OCI-LY3 (cell line): ENCODE measurements at regions not wholly inside any gene's neighbourhood (a gene's known extent, or its start where the extent isn't known, plus 50 kb on each side); places are given as distances from the start of the nearest gene placed in this dataset.

ENCODE experiments used
- CTCF ChIP-seq: fragments of 200-600, 300-600 bp; sonication (generic); IDR thresholded peaks from 2 replicates; pipeline ENCODE4 v1.5.1; 2014; ENCODE audit warnings: antibody characterized with exemption, low read length, low read depth
- EZH2phosphoT487 ChIP-seq: fragments of 200-600 bp; shearing (Covaris generic); IDR thresholded peaks from 2 replicates; pipeline ENCODE4 v1.6.1; 2018; ENCODE audit warnings: antibody characterized with exemption, mixed run types, low read depth

GRCh38 chr9:1919229-1919628 is 95.9 kb upstream of the SMARCA2 start:
- TF ChIP-seq CTCF (peak; percentile 34), EZH2phosphoT487 (no peak)
